Stomach (tissue), 8 donors: ENCODE measurements at regions not wholly inside any gene's neighbourhood (a gene's known extent, or its start where the extent isn't known, plus 50 kb on each side); places are given as distances from the start of the nearest gene placed in this dataset.

ENCODE experiments used
- DNase-seq, 2 donors: peaks; one replicate each; pipeline versions ENCODE4 v3.0.0 to v3.0.0-alpha.2; 2013 to 2019
- H3K27ac ChIP-seq, 5 donors: fragments of 200-600 bp in 4 of 5; sonication (generic) in 4 of 5; one replicate each; pipeline ENCODE4 v1.5.1; 2013 to 2019; ENCODE audit warnings: mild to moderate bottlenecking in 1 of 5, moderate library complexity in 1 of 5
- H3K27me3 ChIP-seq, 3 donors: fragments of 200-600 bp; sonication (generic); one replicate each; pipeline ENCODE4 v1.5.1; 2017 to 2019; ENCODE audit warnings: mixed run types in 1 of 3
- H3K36me3 ChIP-seq, 4 donors: fragments of 200-600 bp; sonication (generic); 1 replicate in 3 of 4; 2 replicates in 1 of 4; pipeline ENCODE4 v1.5.1; 2016 to 2019
- H3K4me1 ChIP-seq, 4 donors: fragments of 200-600 bp; sonication (generic); one replicate each; pipeline ENCODE4 v1.5.1; 2016 to 2019
- H3K4me3 ChIP-seq, 4 donors: fragments of 200-600 bp; sonication (generic) in 3 of 4; one replicate each; pipeline ENCODE4 v1.5.1; 2016 to 2019; ENCODE audit warnings: mild to moderate bottlenecking in 1 of 4
- H3K9me3 ChIP-seq, 4 donors: fragments of 200-600 bp; sonication (generic); one replicate each; pipeline ENCODE4 v1.5.1; 2016 to 2019
- EP300 ChIP-seq: sonication (generic); formaldehyde crosslinking; IDR thresholded peaks from one replicate; pipeline ENCODE4 v1.6.1; 2017; ENCODE audit warnings: antibody characterized with exemption
- POLR2A ChIP-seq, 4 donors: fragments of 450-650 bp; IDR thresholded peaks; one replicate each; pipeline ENCODE4 v1.6.1; 2016; ENCODE audit warnings: antibody characterized with exemption in 4 of 4, control low read depth in 2 of 4, mild to moderate bottlenecking in 1 of 4, moderate library complexity in 1 of 4
- POLR2AphosphoS5 ChIP-seq, 3 donors: sonication (generic); formaldehyde crosslinking; IDR thresholded peaks; one replicate each; pipeline ENCODE4 v1.6.1; 2016; ENCODE audit warnings: antibody characterized with exemption in 3 of 3
- WGBS, 5 donors: extraction: QIAGEN DNeasy Blood & Tissue Kit in 3 of 5; methylation state at CpG; one replicate each; pipeline versions ENCODE4 v1.1.5 to v1.1.7; 2013 to 2018; 5-methylcytosine and 5-hydroxymethylcytosine counted together
- intact Hi-C: fragments of 100-400 bp; cut with DNase I; formaldehyde crosslinking; loops from one replicate; pipeline ENCODE4 v1.15.1; 2023; ENCODE audit warnings: low total_unique reads
- TF ChIP-seq, protein P1 (sequence below), 7 experiments: fragments of 450-650 bp in 4 of 7; fragments of 200-600 bp in 3 of 7; sonication (generic) in 3 of 7; IDR thresholded peaks; one replicate each; pipeline ENCODE4 v1.5.1; 2016 to 2019; ENCODE audit warnings: antibody characterized with exemption in 7 of 7, control low read depth in 2 of 7, mild to moderate bottlenecking in 1 of 7
- donor health status: healthy with polysubstance abuse.
- donor health status: Bipolar disorder and iron deficiency.
- donor health status: healthy.

- no peak for DNase-seq
- WGBS, 5 donors = 15 to 23% (median 22%) methylated on average over 1 of the region's 1 CpG
- H3K27ac ChIP-seq = no peak overlapping the region
- H3K4me3 ChIP-seq = no peak overlapping the region
- intact Hi-C loops = no loop called here
- H3K27me3 ChIP-seq = no peaks in the 10 kb centered on the region
- H3K4me1 ChIP-seq = peaks cover 0 to 10% (median 0%) of the 10 kb centered on the region in 4 donors
- H3K36me3 ChIP-seq = no peaks in the 10 kb centered on the region
- peaks cover 0 to 4% (median 0%) of the 10 kb centered on the region in 4 donors for H3K9me3 ChIP-seq
- TF ChIP-seq POLR2A (IDR thresholded peaks at IDR 0.05) (no peak), EP300 (no peak), POLR2AphosphoS5 (IDR thresholded peaks at IDR 0.05) (no peak)
- TF ChIP-seq, protein P1, sequence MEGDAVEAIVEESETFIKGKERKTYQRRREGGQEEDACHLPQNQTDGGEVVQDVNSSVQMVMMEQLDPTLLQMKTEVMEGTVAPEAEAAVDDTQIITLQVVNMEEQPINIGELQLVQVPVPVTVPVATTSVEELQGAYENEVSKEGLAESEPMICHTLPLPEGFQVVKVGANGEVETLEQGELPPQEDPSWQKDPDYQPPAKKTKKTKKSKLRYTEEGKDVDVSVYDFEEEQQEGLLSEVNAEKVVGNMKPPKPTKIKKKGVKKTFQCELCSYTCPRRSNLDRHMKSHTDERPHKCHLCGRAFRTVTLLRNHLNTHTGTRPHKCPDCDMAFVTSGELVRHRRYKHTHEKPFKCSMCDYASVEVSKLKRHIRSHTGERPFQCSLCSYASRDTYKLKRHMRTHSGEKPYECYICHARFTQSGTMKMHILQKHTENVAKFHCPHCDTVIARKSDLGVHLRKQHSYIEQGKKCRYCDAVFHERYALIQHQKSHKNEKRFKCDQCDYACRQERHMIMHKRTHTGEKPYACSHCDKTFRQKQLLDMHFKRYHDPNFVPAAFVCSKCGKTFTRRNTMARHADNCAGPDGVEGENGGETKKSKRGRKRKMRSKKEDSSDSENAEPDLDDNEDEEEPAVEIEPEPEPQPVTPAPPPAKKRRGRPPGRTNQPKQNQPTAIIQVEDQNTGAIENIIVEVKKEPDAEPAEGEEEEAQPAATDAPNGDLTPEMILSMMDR (IDR thresholded peaks at IDR 0.05) = no peak
These were observed 724.6 kb upstream of the CELF2 start for GRCh38 chr10:10293041-10293440.

GRCh38 chr10:10293481-10293951 lies 724.2 kb upstream of the CELF2 start:
- Histone ChIP-seq H3K4me1 (peaks cover 0 to 10% (median 0%) of the 10 kb centered on the region in 4 donors), H3K4me3 (no peak overlapping the region), H3K27ac (no peak overlapping the region), H3K9me3 (peaks cover 0 to 4% (median 0%) of the 10 kb centered on the region in 4 donors), H3K27me3 (no peaks in the 10 kb centered on the region), H3K36me3 (no peaks in the 10 kb centered on the region)
- intact Hi-C loops = no loop called here
- peak in 1 of 2 donors; percentile 67 for DNase-seq
- TF ChIP-seq, protein P1 (IDR thresholded peaks at IDR 0.05) = no peak
- no peak for TF ChIP-seq POLR2AphosphoS5 (IDR thresholded peaks at IDR 0.05)
- no peak for TF ChIP-seq EP300
- no peak for TF ChIP-seq POLR2A (IDR thresholded peaks at IDR 0.05)
- WGBS, 5 donors = 11 to 21% (median 19%) methylated on average over 7 of the region's 7 CpGs

DNA sequence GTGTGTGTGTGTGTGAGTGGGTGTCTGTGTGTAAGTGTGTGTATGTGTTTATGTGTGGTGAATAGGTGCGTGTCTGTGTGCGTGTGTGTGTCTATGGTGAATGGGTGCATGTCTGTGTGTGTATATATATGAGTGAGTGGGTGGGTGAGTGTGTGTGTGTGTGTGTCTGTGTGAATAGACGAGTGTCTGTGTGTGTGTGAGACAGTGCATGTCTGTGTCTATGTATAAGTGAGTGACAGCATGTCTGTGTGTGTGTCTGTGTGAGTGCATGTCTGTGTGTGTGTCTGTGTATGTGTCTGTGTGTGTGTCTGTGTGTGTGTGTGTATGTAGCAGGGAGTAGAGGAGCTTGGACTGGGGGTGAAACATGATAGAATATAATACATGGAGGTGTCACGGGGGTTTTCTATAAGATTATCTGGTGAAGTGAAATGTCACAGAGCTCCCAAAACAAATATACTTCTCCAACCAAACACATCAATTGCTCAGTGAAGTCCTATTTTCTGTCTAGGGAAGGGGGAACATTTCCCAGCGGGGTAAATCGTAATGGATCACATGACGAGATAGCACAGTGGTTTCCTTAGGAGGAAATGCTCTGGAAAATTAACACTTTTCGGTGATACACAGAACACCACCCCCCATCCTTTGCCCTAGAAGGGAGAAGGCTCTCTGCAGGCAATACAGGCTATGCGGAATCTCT lies 723.3 kb upstream of the CELF2 start:
- WGBS, 5 donors = 78 to 85% (median 81%) methylated on average over 9 of the region's 9 CpGs
- Histone ChIP-seq H3K9me3 (peaks cover 0 to 4% (median 0%) of the 10 kb centered on the region in 4 donors), H3K4me3 (no peak overlapping the region), H3K27me3 (no peaks in the 10 kb centered on the region), H3K4me1 (peaks cover 0 to 10% (median 0%) of the 10 kb centered on the region in 4 donors), H3K27ac (no peak overlapping the region), H3K36me3 (no peaks in the 10 kb centered on the region)
- intact Hi-C loops = no loop called here
- TF ChIP-seq POLR2AphosphoS5 (IDR thresholded peaks at IDR 0.05) (no peak), EP300 (no peak), POLR2A (IDR thresholded peaks at IDR 0.05) (no peak)
- TF ChIP-seq, protein P1 (IDR thresholded peaks at IDR 0.05) = no peak
- no peak for DNase-seq

DNA sequence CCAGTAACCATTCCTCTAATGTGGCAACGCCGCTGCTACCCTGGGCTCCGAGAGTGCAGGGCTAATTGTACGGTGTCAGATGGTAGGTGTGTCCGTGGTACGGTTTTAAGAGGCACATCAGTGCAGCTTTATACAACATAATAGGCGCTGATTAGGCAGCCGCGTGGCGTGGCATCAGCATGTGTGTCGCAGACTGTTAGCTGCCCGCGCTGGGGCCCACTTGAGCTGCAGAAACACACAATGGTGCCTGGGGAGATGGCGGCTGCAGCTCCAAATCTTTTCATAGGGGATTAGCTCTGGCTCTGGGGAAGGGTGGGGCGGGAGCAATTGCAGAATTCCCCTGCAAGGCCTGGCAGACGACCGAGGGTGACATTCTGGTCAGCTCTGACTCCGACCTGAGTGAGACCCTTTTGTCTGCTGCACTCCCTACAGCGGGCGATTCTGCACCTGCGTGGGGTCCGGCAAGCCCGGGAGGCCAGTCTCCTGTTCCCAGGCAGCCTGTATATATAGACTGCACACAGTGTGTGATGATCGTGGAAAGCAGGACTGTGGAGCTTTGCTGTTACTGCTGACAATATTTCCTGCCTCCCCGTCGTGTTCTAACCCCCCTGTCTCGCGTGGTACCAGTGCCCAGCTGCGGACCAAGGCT lies 722.7 kb upstream of the CELF2 start:
- Histone ChIP-seq H3K36me3 (no peaks in the 10 kb centered on the region), H3K4me1 (peaks cover 0 to 10% (median 0%) of the 10 kb centered on the region in 4 donors), H3K27me3 (no peaks in the 10 kb centered on the region), H3K9me3 (peaks cover 0 to 4% (median 0%) of the 10 kb centered on the region in 4 donors), H3K4me3 (no peak overlapping the region), H3K27ac (no peak overlapping the region)
- intact Hi-C loops = no loop called here
- TF ChIP-seq POLR2AphosphoS5 (IDR thresholded peaks at IDR 0.05) (no peak), POLR2A (IDR thresholded peaks at IDR 0.05) (no peak), EP300 (no peak)
- TF ChIP-seq, protein P1 (IDR thresholded peaks at IDR 0.05) = no peak
- 79 to 89% (median 82%) methylated on average over 29 of the region's 29 CpGs for WGBS, 5 donors
- DNase-seq = no peak
